ENCODE measurements at regions not wholly inside any gene's neighbourhood (a gene's known extent, or its start where the extent isn't known, plus 50 kb on each side); places are given as distances from the start of the nearest gene placed in this dataset.

GRCh38 chrX:122092360-122092759 is 1045.0 kb downstream of the GLUD2 start:
- CTCF ChIA-PET = no interaction called here
- no peak overlapping the region for H3K4me3 ChIP-seq
- no peak overlapping the region for H3K9ac ChIP-seq (ENCODE audit: control insufficient read depth, insufficient read depth, low read length)
- POLR2A ChIA-PET = interaction anchor here (0.5 kb wide), 1 partner anchor 1269 kb away, joined by 4 read pairs; no protein-coding TSS in a partner anchor
- H4K20me1 ChIP-seq (ENCODE audit: control insufficient read depth, insufficient read depth) = no peaks in the 10 kb centered on the region
- H3K9me3 ChIP-seq (replicated peaks; ENCODE audit: control insufficient read depth, insufficient read depth, low read length) = no peaks in the 10 kb centered on the region
- H3K4me1 ChIP-seq (ENCODE audit: control insufficient read depth, insufficient read depth, low read length) = no peaks in the 10 kb centered on the region
- WGBS (ENCODE audit: insufficient coverage, insufficient replicate concordance, low lambda C conversion rate, missing lambda C conversion rate) = 0% methylated on average over 3 of the region's 3 CpGs
- no peak overlapping the region for H2AFZ ChIP-seq (ENCODE audit: control insufficient read depth, low read depth, low read length)
- in situ Hi-C loops (cut with MboI) = no loop called here
- DNase-seq (ENCODE audit: low read depth, low spot score) (no peak), ATAC-seq (no peak), FAIRE-seq (no peak)
- no peak overlapping the region for H3K4me2 ChIP-seq (ENCODE audit: control insufficient read depth, insufficient read depth)
- H3K27me3 ChIP-seq (replicated peaks in 1 of 2; ENCODE audit: control insufficient read depth in 2 of 2, insufficient read depth in 2 of 2, low read length in 1 of 2) = no peaks in the 10 kb centered on the region
- no peak overlapping the region for H3K27ac ChIP-seq (ENCODE audit: control insufficient read depth, insufficient read depth)
- intact Hi-C loops (cut with micrococcal nuclease; ENCODE audit: unreplicated experiment) = no loop called here
- RAD21 ChIA-PET (ENCODE audit: unreplicated experiment) = no interaction called here
- TF ChIP-seq EZH2 (IDR thresholded peaks at IDR 0.05; ENCODE audit: borderline replicate concordance, control insufficient read depth, low read depth, low read length) = no peak
- no peak for TF ChIP-seq NFIC (IDR thresholded peaks at IDR 0.05; ENCODE audit: low read depth, low read length)
- no peak for TF ChIP-seq CHD2 (IDR thresholded peaks at IDR 0.05; ENCODE audit: borderline replicate concordance, low read depth, low read length)
- no peak for TF ChIP-seq RELA (IDR thresholded peaks at IDR 0.05; ENCODE audit: borderline replicate concordance, partially characterized antibody)
- no peak for TF ChIP-seq CEBPZ (IDR thresholded peaks at IDR 0.05; ENCODE audit: low read depth, low read length)
- no peak for TF ChIP-seq RB1 (IDR thresholded peaks at IDR 0.05; ENCODE audit: borderline replicate concordance)
- no peak for TF ChIP-seq EP300 (IDR thresholded peaks at IDR 0.05; ENCODE audit: borderline replicate concordance in 1 of 2, control insufficient read depth in 1 of 2, low read depth in 2 of 2, low read length in 2 of 2)
- TF ChIP-seq ZNF687 (IDR thresholded peaks at IDR 0.05) = no peak
- no peak for TF ChIP-seq STAT1 (conservative IDR thresholded peaks at IDR 0.05)
- TF ChIP-seq RELB (IDR thresholded peaks at IDR 0.05; ENCODE audit: low read depth) = no peak
- TF ChIP-seq SUZ12 (IDR thresholded peaks at IDR 0.05; ENCODE audit: unreplicated experiment) = no peak
- no peak for TF ChIP-seq RBBP5 (conservative IDR thresholded peaks at IDR 0.05)
- no peak for TF ChIP-seq MTA3 (IDR thresholded peaks at IDR 0.05; ENCODE audit: borderline replicate concordance, low read length)
- no peak for TF ChIP-seq SMAD5 (IDR thresholded peaks at IDR 0.05; ENCODE audit: low read depth)
- TF ChIP-seq RAD21 (IDR thresholded peaks at IDR 0.05; ENCODE audit: insufficient read depth, low read depth, low read length) = no peak
- no peaks in the 10 kb centered on the region for H3K36me3 ChIP-seq (ENCODE audit: control insufficient read depth in 2 of 2, insufficient read depth in 2 of 2, low read length in 1 of 2)
- no peaks in the 10 kb centered on the region for H3K79me2 ChIP-seq (ENCODE audit: control insufficient read depth, insufficient read depth, low read length)
- SMC1A ChIA-PET (ENCODE audit: uncharacterized antibody, unreplicated experiment) = no interaction called here
- BruUV-seq (replicated peaks) = no TSS peak

Measured in GM12878 (cell line).